HG02885 (cell line): ENCODE measurements at regions not wholly inside any gene's neighbourhood (a gene's known extent, or its start where the extent isn't known, plus 50 kb on each side); places are given as distances from the start of the nearest gene placed in this dataset.
"Not testable (repeated sequence)": the region's sequence is repeated elsewhere in the genome, so short reads cannot be mapped to it uniquely, and the experiment has no call there.

Source experiments
- ATAC-seq: cut with Tn5 transposase; IDR thresholded peaks from one replicate; pipeline ENCODE4 v1.9.1; 2021; ENCODE audit warnings: mild to moderate bottlenecking; ENCODE audit not compliant: unreplicated experiment, poor library complexity

GRCh38 chr1:182263706-182264105 lies 127.9 kb downstream of the GLUL start:
- no peak for ATAC-seq

- ATAC-seq: no peak
These were observed 129.2 kb downstream of the GLUL start for GRCh38 chr1:182262425-182262824.

- no peak for ATAC-seq
These were observed 129.9 kb downstream of the GLUL start for GRCh38 chr1:182261655-182262054.

GRCh38 chr1:182260516-182260915 lies 131.1 kb downstream of the GLUL start:
- ATAC-seq: no peak

GRCh38 chr1:182259968-182260367 lies 131.6 kb downstream of the GLUL start:
- no peak for ATAC-seq

- ATAC-seq: peak; percentile 50
These were observed 132.2 kb downstream of the GLUL start for GRCh38 chr1:182259229-182259872.

GRCh38 chr1:182257369-182258063 lies 134.1 kb downstream of the GLUL start:
- ATAC-seq: no peak

- ATAC-seq: no peak
These were observed 134.7 kb downstream of the GLUL start for GRCh38 chr1:182256931-182257330.

- no peak for ATAC-seq
These were observed 136.1 kb downstream of the GLUL start for GRCh38 chr1:182255494-182255893.

- ATAC-seq: no peak
These were observed 138.2 kb downstream of the GLUL start for GRCh38 chr1:182253319-182253860.

- ATAC-seq: no peak
These were observed 140.0 kb downstream of the GLUL start for GRCh38 chr1:182251561-182251960.

GRCh38 chr1:182249201-182249676 lies 142.4 kb downstream of the GLUL start:
- peak; percentile 92 for ATAC-seq

GRCh38 chr1:182248721-182249120 lies 142.9 kb downstream of the GLUL start:
- ATAC-seq: peak; percentile 7

- not testable (repeated sequence) for ATAC-seq
These were observed 143.8 kb downstream of the GLUL start for GRCh38 chr1:182247813-182248212.

GRCh38 chr1:182246783-182247182 lies 144.8 kb downstream of the GLUL start:
- no peak for ATAC-seq

- ATAC-seq: no peak
These were observed 146.6 kb downstream of the GLUL start for GRCh38 chr1:182245040-182245439.

- no peak for ATAC-seq
These were observed 147.1 kb downstream of the GLUL start for GRCh38 chr1:182244451-182244850.

GRCh38 chr1:182242641-182243040 lies 148.9 kb downstream of the GLUL start:
- no peak for ATAC-seq

GRCh38 chr1:182240085-182240484 lies 151.5 kb downstream of the GLUL start:
- no peak for ATAC-seq

- ATAC-seq: no peak
These were observed 153.2 kb downstream of the GLUL start for GRCh38 chr1:182238421-182238820.

GRCh38 chr1:182237329-182237728 lies 154.3 kb downstream of the GLUL start:
- no peak for ATAC-seq

- ATAC-seq: no peak
These were observed 154.9 kb downstream of the GLUL start for GRCh38 chr1:182236651-182237077.
